ENCODE measurements at regions not wholly inside any gene's neighbourhood (a gene's known extent, or its start where the extent isn't known, plus 50 kb on each side); places are given as distances from the start of the nearest gene placed in this dataset.

- WGBS (ENCODE audit: insufficient coverage, insufficient replicate concordance, low lambda C conversion rate, missing lambda C conversion rate): 13% methylated on average over 2 of the region's 2 CpGs
- no peaks in the 10 kb centered on the region for H3K36me3 ChIP-seq (ENCODE audit: control insufficient read depth in 2 of 2, insufficient read depth in 2 of 2, low read length in 1 of 2)
- ChIA-PET POLR2A (interaction anchor here (0.8 to 1.2 kb wide), 2 partner anchors 10 to 166 kb away, joined by 3 read pairs; no protein-coding TSS in a partner anchor), RAD21 (ENCODE audit: unreplicated experiment) (interaction anchor here (0.7 to 7.7 kb wide), 10 partner anchors 12 to 932 kb away, joined by 3 to 146 read pairs (median 4); partner anchors contain the start of gene PLPP3), SMC1A (ENCODE audit: uncharacterized antibody, unreplicated experiment) (interaction anchor here (0.6 to 14.2 kb wide), 16 partner anchors 10 to 205 kb away, joined by 3 to 154 read pairs (median 4); partner anchors contain the start of gene PLPP3), CTCF (interaction anchor here (1.6 to 12.9 kb wide), 6 partner anchors 11 to 168 kb away, joined by 4 to 257 read pairs (median 16); partner anchors contain the start of gene PLPP3)
- H2AFZ ChIP-seq (ENCODE audit: control insufficient read depth, low read depth, low read length): no peak overlapping the region
- H3K4me1 ChIP-seq (ENCODE audit: control insufficient read depth, insufficient read depth, low read length): no peaks in the 10 kb centered on the region
- no peak overlapping the region for H3K27ac ChIP-seq (ENCODE audit: control insufficient read depth, insufficient read depth)
- H3K4me2 ChIP-seq (ENCODE audit: control insufficient read depth, insufficient read depth): no peak overlapping the region
- no peaks in the 10 kb centered on the region for H3K79me2 ChIP-seq (ENCODE audit: control insufficient read depth, insufficient read depth, low read length)
- in situ Hi-C loops (cut with MboI) (no loop called here), intact Hi-C loops (cut with micrococcal nuclease; ENCODE audit: unreplicated experiment) (no loop called here)
- H4K20me1 ChIP-seq (ENCODE audit: control insufficient read depth, insufficient read depth): no peaks in the 10 kb centered on the region
- H3K27me3 ChIP-seq (replicated peaks in 1 of 2; ENCODE audit: control insufficient read depth in 2 of 2, insufficient read depth in 2 of 2, low read length in 1 of 2): no peaks in the 10 kb centered on the region
- H3K9ac ChIP-seq (ENCODE audit: control insufficient read depth, insufficient read depth, low read length): no peak overlapping the region
- H3K4me3 ChIP-seq: no peak overlapping the region
- TF ChIP-seq BCL3 (IDR thresholded peaks at IDR 0.05; ENCODE audit: borderline replicate concordance, insufficient read depth, low read depth, low read length, poor library complexity, severe bottlenecking): no peak
- TF ChIP-seq BCLAF1 (IDR thresholded peaks at IDR 0.05): no peak
- TF ChIP-seq NR2C1 (IDR thresholded peaks at IDR 0.05): no peak
- no peak for TF ChIP-seq RUNX3 (IDR thresholded peaks at IDR 0.05; ENCODE audit: low read length)
- TF ChIP-seq PAX5 (IDR thresholded peaks at IDR 0.05; ENCODE audit: borderline replicate concordance, low read depth, low read length): no peak
- no peak for TF ChIP-seq KLF5 (IDR thresholded peaks at IDR 0.05; ENCODE audit: partially characterized antibody)
- TF ChIP-seq POLR2AphosphoS2 (IDR thresholded peaks at IDR 0.05; ENCODE audit: low read depth, low read length): no peak
- no peak for TF ChIP-seq HSF1 (IDR thresholded peaks at IDR 0.05; ENCODE audit: low read depth, low read length)
- TF ChIP-seq RAD21 (IDR thresholded peaks at IDR 0.05; ENCODE audit: insufficient read depth, low read depth, low read length): no peak
- no peak for TF ChIP-seq WRNIP1 (IDR thresholded peaks at IDR 0.05; ENCODE audit: borderline replicate concordance, low read depth, low read length)
- TF ChIP-seq CBX5 (IDR thresholded peaks at IDR 0.05; ENCODE audit: low read depth): no peak
- no peak for TF ChIP-seq RB1 (IDR thresholded peaks at IDR 0.05; ENCODE audit: borderline replicate concordance)
- no peak for ATAC-seq
- H3K9me3 ChIP-seq (replicated peaks; ENCODE audit: control insufficient read depth, insufficient read depth, low read length): no peaks in the 10 kb centered on the region
- DNase-seq (ENCODE audit: low read depth, low spot score): no peak
- no peak for FAIRE-seq
- BruUV-seq (replicated peaks): no TSS peak
These were observed 168.3 kb downstream of the PLPP3 start for GRCh38 chr1:56411021-56411420.
